Karpas-422 (cell line): ENCODE measurements at regions not wholly inside any gene's neighbourhood (a gene's known extent, or its start where the extent isn't known, plus 50 kb on each side); places are given as distances from the start of the nearest gene placed in this dataset.

Experiments
- DNase-seq: peaks from one replicate; pipeline ENCODE4 v3.0.0-alpha.2; 2015
- H2AFZ ChIP-seq: fragments of 200-600 bp; sonication (generic); 2 replicates; pipeline ENCODE4 v1.6.1; 2014; ENCODE audit warnings: antibody characterized with exemption, low read length, mixed read lengths
- H3K27ac ChIP-seq: fragments of 200-600 bp; sonication (generic); 2 replicates; pipeline ENCODE4 v1.5.1; 2014; ENCODE audit warnings: mild to moderate bottlenecking, low read length, moderate library complexity
- H3K27me3 ChIP-seq: fragments of 200-600 bp; sonication (generic); 2 replicates; pipeline ENCODE4 v1.6.1; 2014; ENCODE audit warnings: low read length, mixed read lengths
- H3K36me3 ChIP-seq: fragments of 200-600 bp; sonication (generic); 2 replicates; pipeline ENCODE4 v1.6.1; 2014; ENCODE audit warnings: low read length, mixed read lengths; ENCODE audit not compliant: insufficient read depth
- H3K4me1 ChIP-seq: fragments of 200-600 bp; sonication (generic); 2 replicates; pipeline ENCODE4 v1.6.1; 2014; ENCODE audit warnings: mild to moderate bottlenecking, low read length, mixed read lengths
- H3K4me2 ChIP-seq: fragments of 200-600 bp; sonication (generic); 2 replicates; pipeline ENCODE4 v1.6.1; 2014; ENCODE audit warnings: low read length, low read depth, mild to moderate bottlenecking; ENCODE audit not compliant: poor library complexity, severe bottlenecking
- H3K4me3 ChIP-seq: fragments of 200-600 bp; sonication (generic); 2 replicates; pipeline ENCODE4 v1.5.1; 2014; ENCODE audit warnings: mild to moderate bottlenecking, antibody characterized with exemption, low read length, mixed read lengths
- H3K79me2 ChIP-seq: fragments of 200-600 bp; sonication (generic); 2 replicates; pipeline ENCODE4 v1.6.1; 2014; ENCODE audit warnings: mild to moderate bottlenecking, low read length, mixed read lengths
- H3K9ac ChIP-seq: fragments of 200-600 bp; sonication (generic); 2 replicates; pipeline ENCODE4 v1.6.0; 2014; ENCODE audit warnings: low read length
- H3K9me2 ChIP-seq: fragments of 200-600 bp; sonication (generic), shearing (Covaris generic); replicated peaks from 2 replicates; pipeline ENCODE4 v1.6.0; 2014; ENCODE audit warnings: mild to moderate bottlenecking, low read length, moderate library complexity; ENCODE audit not compliant: insufficient read depth
- H3K9me3 ChIP-seq: fragments of 300-700, 200-600 bp; sonication (generic); 2 replicates; pipeline ENCODE4 v1.6.1; 2014; ENCODE audit warnings: low read length, mixed read lengths
- H4K20me1 ChIP-seq: fragments of 200-600 bp; sonication (generic); 2 replicates; pipeline ENCODE4 v1.6.1; 2014; ENCODE audit warnings: mild to moderate bottlenecking, antibody characterized with exemption, low read length, low read depth; ENCODE audit not compliant: insufficient read depth

DNA sequence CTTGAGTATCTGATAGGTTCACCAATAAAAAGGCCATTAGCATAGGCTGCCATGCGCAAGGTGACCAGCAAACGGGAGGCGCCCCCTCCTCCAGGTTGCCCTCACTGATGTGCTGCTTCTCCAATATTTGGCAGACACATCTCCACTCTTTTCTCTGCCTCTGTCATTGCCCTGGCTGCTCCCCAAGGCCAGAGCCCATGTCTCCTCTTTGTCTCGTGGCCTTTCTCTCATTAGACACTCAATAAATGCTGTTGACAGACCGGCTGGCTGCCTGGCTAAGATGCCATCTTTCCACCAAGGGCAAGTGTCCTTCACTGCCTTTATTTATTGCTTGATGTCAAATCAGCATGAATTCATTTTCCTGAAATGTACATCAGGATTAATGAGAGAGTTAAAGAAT lies 404.0 kb upstream of the KIF2A start:
- no peaks in the 10 kb centered on the region for H3K36me3 ChIP-seq
- H4K20me1 ChIP-seq = no peaks in the 10 kb centered on the region
- no peak overlapping the region for H3K4me3 ChIP-seq
- no peaks in the 10 kb centered on the region for H3K79me2 ChIP-seq
- H3K27me3 ChIP-seq = no peaks in the 10 kb centered on the region
- H3K9me3 ChIP-seq = no peaks in the 10 kb centered on the region
- no peak overlapping the region for H3K4me2 ChIP-seq
- H3K27ac ChIP-seq = no peak overlapping the region
- DNase-seq = no peak
- H3K9ac ChIP-seq = no peak overlapping the region
- peaks cover 6% of the 10 kb centered on the region for H3K4me1 ChIP-seq
- H3K9me2 ChIP-seq = no peaks in the 10 kb centered on the region
- no peak overlapping the region for H2AFZ ChIP-seq

DNA sequence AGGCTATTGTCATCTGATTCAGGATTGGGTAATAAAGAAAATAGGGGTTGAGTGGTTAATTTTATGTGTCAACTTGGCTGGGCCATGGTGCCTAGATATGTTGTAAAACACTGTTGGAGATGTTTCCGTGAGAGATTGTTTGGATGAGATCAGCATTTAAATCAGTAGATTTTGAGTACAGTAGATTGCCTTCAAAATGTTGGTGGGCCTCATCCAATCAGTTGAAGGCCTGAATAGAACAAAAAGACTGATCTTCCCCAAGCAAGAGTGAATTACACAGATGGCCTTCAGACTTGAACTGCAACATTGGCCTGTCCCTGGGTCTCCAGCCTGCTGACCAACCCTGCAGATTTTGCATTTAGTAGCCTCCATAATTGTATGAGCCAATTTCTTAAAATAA lies 401.3 kb upstream of the KIF2A start:
- no peak overlapping the region for H2AFZ ChIP-seq
- H4K20me1 ChIP-seq = no peaks in the 10 kb centered on the region
- no peak for DNase-seq
- no peak overlapping the region for H3K4me2 ChIP-seq
- no peaks in the 10 kb centered on the region for H3K9me2 ChIP-seq
- H3K79me2 ChIP-seq = no peaks in the 10 kb centered on the region
- H3K27ac ChIP-seq = no peak overlapping the region
- H3K4me3 ChIP-seq = no peak overlapping the region
- no peaks in the 10 kb centered on the region for H3K36me3 ChIP-seq
- peaks cover 7% of the 10 kb centered on the region for H3K4me1 ChIP-seq
- no peaks in the 10 kb centered on the region for H3K9me3 ChIP-seq
- no peak overlapping the region for H3K9ac ChIP-seq
- H3K27me3 ChIP-seq = no peaks in the 10 kb centered on the region

DNA sequence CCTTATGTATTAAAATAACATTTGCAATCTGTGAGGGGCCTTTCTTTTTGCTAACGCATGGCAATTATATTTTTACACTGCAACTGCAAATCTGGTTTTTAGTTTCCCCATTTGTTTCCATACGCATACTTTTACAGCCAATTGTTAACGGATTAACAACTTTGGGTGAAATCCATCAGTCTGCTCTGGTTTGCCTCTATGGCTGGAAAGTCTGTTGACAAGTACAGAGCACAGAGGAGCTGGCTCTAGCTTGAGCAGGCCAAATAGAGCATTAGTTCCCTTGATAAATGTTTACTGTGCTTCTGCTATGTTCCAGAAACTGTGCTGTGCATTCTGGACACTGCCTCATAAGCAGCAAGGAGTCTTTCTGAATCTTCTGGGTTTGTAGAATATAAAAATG lies 400.4 kb upstream of the KIF2A start:
- DNase-seq = no peak
- Histone ChIP-seq H3K9me3 (no peaks in the 10 kb centered on the region), H3K4me1 (peaks cover 7% of the 10 kb centered on the region), H2AFZ (no peak overlapping the region), H3K4me3 (no peak overlapping the region), H3K79me2 (no peaks in the 10 kb centered on the region), H4K20me1 (no peaks in the 10 kb centered on the region), H3K9ac (no peak overlapping the region), H3K27me3 (no peaks in the 10 kb centered on the region), H3K4me2 (no peak overlapping the region), H3K27ac (no peak overlapping the region), H3K9me2 (no peaks in the 10 kb centered on the region), H3K36me3 (no peaks in the 10 kb centered on the region)

DNA sequence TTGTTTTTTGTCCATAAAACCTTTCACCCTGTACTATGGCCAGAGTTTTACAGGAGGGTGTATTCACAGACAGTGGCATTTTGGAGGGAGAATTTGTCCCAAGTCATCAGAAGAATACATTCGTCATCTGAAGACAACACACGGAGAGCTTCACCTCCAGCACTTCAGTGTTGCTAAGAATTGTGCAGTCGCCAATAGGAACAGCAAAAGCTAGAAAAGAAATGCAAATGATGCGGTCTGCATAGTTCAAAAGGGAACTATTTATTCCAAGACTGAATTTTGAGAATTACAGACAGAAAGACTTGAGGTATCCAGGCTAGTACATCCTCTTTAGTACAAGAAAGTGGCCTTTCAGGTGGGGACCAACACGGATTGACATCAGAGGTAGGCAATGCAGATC lies 399.2 kb upstream of the KIF2A start:
- peaks cover 7% of the 10 kb centered on the region for H3K4me1 ChIP-seq
- H3K79me2 ChIP-seq = no peaks in the 10 kb centered on the region
- H3K36me3 ChIP-seq = no peaks in the 10 kb centered on the region
- H3K9me2 ChIP-seq = no peaks in the 10 kb centered on the region
- H3K4me3 ChIP-seq = no peak overlapping the region
- H3K9ac ChIP-seq = no peak overlapping the region
- no peaks in the 10 kb centered on the region for H3K9me3 ChIP-seq
- H2AFZ ChIP-seq = no peak overlapping the region
- no peaks in the 10 kb centered on the region for H4K20me1 ChIP-seq
- no peak for DNase-seq
- no peak overlapping the region for H3K4me2 ChIP-seq
- H3K27me3 ChIP-seq = no peaks in the 10 kb centered on the region
- H3K27ac ChIP-seq = no peak overlapping the region

DNA sequence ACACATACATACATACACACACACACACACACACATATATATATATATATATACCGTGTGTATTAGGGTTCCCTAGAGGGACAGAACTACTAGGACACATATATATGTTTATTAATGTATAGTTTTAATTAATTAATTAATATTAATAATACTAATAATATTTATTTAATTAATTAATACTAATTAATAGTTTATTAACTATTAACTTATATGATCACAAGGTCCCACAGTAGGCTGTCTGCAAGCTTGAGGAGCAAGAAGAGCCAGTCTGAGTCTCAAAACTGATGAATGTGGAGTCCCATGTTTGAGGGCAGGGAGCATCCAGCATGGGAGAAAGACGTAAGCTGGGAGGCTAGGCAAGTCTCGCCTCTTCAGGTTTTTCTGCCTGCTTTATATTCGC lies 398.0 kb upstream of the KIF2A start:
- Histone ChIP-seq H3K4me2 (no peak overlapping the region), H3K27me3 (no peaks in the 10 kb centered on the region), H3K9me2 (no peaks in the 10 kb centered on the region), H3K4me3 (no peak overlapping the region), H4K20me1 (no peaks in the 10 kb centered on the region), H3K79me2 (no peaks in the 10 kb centered on the region), H3K4me1 (peaks cover 7% of the 10 kb centered on the region), H3K9ac (no peak overlapping the region), H3K36me3 (no peaks in the 10 kb centered on the region), H3K27ac (no peak overlapping the region), H3K9me3 (no peaks in the 10 kb centered on the region), H2AFZ (no peak overlapping the region)
- no peak for DNase-seq

DNA sequence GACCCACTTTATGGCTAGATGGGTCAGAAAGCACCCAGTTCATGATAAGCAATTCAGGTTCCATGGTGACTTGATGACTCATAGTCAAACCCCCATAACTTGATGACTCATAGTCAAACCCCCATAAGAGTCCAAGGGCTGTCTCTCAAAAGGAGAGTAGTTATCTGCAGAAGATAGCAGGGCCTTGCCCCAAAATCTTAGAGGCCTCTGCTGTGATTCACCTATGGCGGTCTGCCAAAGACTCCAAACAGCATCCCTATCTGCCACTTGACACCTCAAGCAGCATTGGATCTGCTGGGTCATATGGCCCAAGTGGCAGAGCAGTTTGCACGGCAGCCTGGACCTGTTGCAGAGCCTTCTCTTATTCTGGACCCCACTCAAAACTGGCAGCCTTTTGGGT lies 395.2 kb upstream of the KIF2A start:
- H4K20me1 ChIP-seq = no peaks in the 10 kb centered on the region
- H3K27me3 ChIP-seq = no peaks in the 10 kb centered on the region
- H2AFZ ChIP-seq = no peak overlapping the region
- H3K27ac ChIP-seq = no peak overlapping the region
- H3K79me2 ChIP-seq = no peaks in the 10 kb centered on the region
- no peaks in the 10 kb centered on the region for H3K36me3 ChIP-seq
- peaks cover 7% of the 10 kb centered on the region for H3K4me1 ChIP-seq
- H3K9me2 ChIP-seq = no peaks in the 10 kb centered on the region
- H3K9me3 ChIP-seq = no peaks in the 10 kb centered on the region
- H3K4me3 ChIP-seq = no peak overlapping the region
- DNase-seq = no peak
- no peak overlapping the region for H3K9ac ChIP-seq
- no peak overlapping the region for H3K4me2 ChIP-seq

DNA sequence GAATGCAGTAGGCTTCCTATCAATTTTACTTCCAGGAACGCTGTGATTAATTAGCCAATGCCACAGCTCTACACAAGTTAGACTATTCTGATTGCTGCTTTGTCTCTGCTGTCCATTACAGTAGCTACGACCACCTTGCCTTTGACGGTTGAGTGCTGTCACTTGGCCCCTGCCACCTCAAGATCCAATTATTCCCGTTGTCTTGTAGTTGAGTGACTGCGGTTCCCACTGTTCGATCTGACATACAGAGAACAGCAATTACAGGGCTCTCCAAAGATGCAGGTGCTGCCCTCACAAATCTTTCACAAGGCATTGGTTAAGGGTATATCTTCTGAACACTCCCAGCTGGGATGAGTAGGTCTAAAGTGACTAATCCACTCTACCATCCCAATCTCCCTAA lies 393.4 kb upstream of the KIF2A start:
- H3K9ac ChIP-seq = no peak overlapping the region
- no peaks in the 10 kb centered on the region for H3K27me3 ChIP-seq
- H3K4me1 ChIP-seq = no peaks in the 10 kb centered on the region
- H2AFZ ChIP-seq = no peak overlapping the region
- H3K36me3 ChIP-seq = no peaks in the 10 kb centered on the region
- no peaks in the 10 kb centered on the region for H3K79me2 ChIP-seq
- H3K4me3 ChIP-seq = no peak overlapping the region
- H3K9me2 ChIP-seq = no peaks in the 10 kb centered on the region
- no peak overlapping the region for H3K27ac ChIP-seq
- H4K20me1 ChIP-seq = no peaks in the 10 kb centered on the region
- no peaks in the 10 kb centered on the region for H3K9me3 ChIP-seq
- no peak for DNase-seq
- H3K4me2 ChIP-seq = no peak overlapping the region

DNA sequence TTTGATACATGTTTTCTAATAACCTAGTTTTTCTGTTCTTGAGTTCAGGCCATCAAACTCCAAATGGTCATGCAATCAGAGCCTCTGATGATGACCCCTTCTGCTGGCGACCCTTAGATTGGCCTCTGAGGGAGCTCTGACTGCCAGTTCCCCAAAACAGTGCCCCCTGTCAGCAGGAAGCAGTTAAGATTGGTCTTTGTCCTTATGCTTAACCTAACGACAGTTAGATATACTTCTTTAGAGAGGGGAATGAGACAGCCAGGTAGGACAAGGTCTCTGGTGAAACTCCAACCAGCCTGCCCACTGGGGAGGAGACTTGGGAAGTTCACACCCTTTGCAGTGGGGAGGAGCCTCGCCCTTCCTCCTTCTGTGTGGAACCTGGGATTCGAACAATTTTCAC lies 390.4 kb upstream of the KIF2A start:
- Histone ChIP-seq H3K4me1 (no peaks in the 10 kb centered on the region), H3K27ac (no peak overlapping the region), H3K27me3 (no peaks in the 10 kb centered on the region), H3K4me3 (no peak overlapping the region), H3K9me3 (no peaks in the 10 kb centered on the region), H3K79me2 (no peaks in the 10 kb centered on the region), H2AFZ (no peak overlapping the region), H3K9me2 (no peaks in the 10 kb centered on the region), H3K9ac (no peak overlapping the region), H3K4me2 (no peak overlapping the region), H3K36me3 (no peaks in the 10 kb centered on the region), H4K20me1 (no peaks in the 10 kb centered on the region)
- peak; percentile 48 for DNase-seq
